ENCODE measurements at regions not wholly inside any gene's neighbourhood (a gene's known extent, or its start where the extent isn't known, plus 50 kb on each side); places are given as distances from the start of the nearest gene placed in this dataset.
"Not testable (repeated sequence)": the region's sequence is repeated elsewhere in the genome, so short reads cannot be mapped to it uniquely, and the experiment has no call there.

DNA sequence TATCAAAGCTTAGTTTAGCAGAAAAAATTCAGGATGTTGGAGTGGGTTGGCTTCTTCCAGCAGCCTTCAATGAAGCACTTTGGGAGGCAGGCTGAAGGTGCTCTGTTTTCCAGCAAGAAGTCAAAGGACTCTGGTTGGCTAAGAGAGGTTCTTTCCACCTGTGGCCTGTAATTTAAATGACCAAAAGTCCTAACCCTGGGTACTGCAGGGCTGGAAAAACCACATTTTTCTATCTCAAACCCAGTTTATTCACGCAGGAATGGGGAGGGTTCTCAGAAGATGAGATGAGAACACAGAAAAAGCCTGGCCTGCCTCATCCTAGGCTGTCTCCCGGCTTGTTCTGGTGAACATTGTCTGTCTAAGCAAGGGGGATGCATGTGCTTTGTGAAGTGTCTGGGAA, 68.6 kb upstream of the ZFHX3 start:
- no peak overlapping the region for H3K4me3 ChIP-seq (ENCODE audit: low read depth, low read length)

DNA sequence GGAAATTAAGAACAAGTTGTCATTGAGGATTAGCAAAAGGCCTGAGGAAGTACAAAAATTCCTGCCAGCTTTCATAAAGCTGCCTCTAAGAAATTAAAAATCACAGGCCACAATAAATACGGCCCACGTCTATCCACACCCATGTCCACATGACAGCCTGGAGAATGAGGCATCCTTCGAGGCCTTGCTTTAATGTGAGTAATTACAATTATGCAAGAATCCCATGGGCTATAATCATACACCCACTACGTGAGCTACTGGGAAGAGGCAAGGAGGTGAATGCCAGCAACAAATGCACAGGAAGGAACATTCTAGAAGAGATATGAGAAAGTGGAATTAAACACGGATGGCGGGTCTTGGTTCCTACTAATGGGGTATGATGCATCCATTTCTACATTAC, 65.4 kb upstream of the ZFHX3 start:
- no peak overlapping the region for H3K4me3 ChIP-seq (ENCODE audit: low read depth, low read length)

GRCh38 chr16:73108195-73108963, 60.5 kb upstream of the ZFHX3 start:
- H3K4me3 ChIP-seq (ENCODE audit: low read depth, low read length) = no peak overlapping the region

DNA sequence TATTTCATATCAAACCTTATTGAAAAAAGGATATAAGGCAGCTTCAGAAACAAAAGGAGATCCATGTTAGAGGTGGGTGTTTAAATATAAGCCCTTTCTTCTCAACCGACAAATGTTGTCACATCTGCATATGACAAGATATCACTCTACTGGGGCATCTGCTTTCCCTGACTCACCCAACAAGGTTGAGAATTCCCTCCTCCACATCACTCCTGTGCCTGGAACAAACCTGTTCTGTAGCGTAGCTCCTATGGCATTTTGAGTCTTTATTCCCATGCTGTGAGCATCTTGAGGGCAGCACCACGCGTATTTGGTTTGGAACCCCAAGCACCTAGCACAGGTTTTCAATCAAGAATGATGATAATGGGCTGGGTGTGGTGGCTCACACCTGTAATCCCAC, 59.4 kb upstream of the ZFHX3 start:
- no peak overlapping the region for H3K4me3 ChIP-seq (ENCODE audit: low read depth, low read length)

DNA sequence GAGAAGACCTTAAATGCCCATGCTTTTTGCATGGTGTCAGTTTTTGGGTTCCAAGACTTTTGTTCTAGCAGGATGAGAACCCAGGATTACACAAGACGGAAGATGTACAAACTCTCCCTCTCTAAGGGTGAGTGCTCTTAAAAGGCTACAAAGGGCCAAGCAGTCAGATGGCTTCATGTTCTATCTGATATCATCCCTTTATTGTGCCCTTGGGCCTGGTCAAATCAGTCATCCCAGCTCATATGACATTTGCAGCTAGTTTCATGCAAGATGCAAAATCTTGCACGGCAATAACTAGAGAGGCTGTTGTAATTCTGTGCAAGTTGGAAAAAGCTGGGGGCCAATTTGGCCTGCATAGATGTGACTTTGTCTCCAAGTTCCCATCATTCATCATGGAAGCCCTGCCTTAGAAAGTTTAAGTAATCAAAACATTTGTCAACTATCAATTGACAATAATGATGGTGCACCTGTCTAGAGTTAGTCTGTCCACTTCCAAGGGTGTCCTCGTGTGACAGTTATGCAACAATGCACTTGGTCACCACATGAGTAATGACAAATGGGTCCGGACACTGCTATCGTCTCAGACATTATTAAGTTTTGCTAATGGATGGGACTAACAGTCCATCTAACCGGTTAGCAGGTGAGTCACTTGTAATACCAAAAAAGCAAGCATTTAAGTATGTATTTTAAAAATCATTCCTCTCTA, 58.6 kb upstream of the ZFHX3 start:
- H3K4me3 ChIP-seq (ENCODE audit: low read depth, low read length) = no peak overlapping the region

DNA sequence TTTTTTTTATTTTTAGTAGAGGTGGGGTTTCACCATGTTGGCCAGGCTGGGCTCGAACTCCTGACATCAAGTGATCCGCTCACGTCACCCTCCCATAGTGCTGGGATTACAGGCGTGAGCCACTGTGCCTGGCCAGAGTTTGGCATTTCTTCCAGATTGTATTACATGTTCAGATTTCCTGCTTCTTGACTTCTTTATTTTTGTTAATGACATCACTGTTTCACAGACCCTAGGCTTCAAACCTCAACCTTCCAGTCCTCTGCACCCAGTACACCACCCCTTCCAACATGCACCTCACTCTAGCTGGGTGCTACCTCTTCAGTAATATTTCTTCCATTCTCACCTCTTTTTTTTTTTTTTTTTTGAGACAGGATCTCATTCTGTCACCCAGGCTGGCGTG, 53.6 kb upstream of the ZFHX3 start:
- no peak overlapping the region for H3K4me3 ChIP-seq (ENCODE audit: low read depth, low read length)

DNA sequence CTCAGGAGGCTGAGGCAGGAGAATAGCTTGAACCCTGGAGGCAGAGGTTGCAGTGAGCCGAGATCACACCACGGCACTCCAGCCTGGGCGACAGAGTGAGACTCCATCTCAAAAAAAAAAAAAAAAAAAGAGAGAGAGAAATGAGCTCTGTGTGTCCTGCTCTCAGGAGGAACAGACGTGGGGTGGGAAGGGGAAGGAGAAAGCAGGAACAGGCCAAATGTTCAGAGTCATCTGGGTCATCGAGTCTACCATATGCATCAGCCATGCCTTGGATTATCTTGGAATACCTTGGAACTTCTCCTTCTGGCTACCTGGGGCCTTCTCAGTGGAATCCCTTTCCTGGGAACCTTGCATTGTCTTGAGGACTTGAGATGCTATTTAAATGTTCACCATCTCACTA, 51.7 kb upstream of the ZFHX3 start:
- not testable (repeated sequence) for H3K4me3 ChIP-seq (ENCODE audit: low read depth, low read length)
